Spleen (tissue), 11 donors: ENCODE measurements at regions not wholly inside any gene's neighbourhood (a gene's known extent, or its start where the extent isn't known, plus 50 kb on each side); places are given as distances from the start of the nearest gene placed in this dataset.

Experiments
- DNase-seq: peaks from one replicate; pipeline ENCODE4 v3.0.0-alpha.2; 2020
- H3K27ac ChIP-seq, 8 donors: fragments of 200-600 bp; sonication (generic) in 7 of 8; 1 replicate in 4 of 8; 2 replicates in 4 of 8; pipeline versions ENCODE4 v1.5.0 to v1.8.0; 2016 to 2021; ENCODE audit warnings: inconsistent platforms in 4 of 8, mild to moderate bottlenecking in 4 of 8, moderate library complexity in 1 of 8
- H3K27me3 ChIP-seq, 7 donors: fragments of 200-600 bp; sonication (generic) in 6 of 7; replicated peaks in 1 of 7; 1 replicate in 4 of 7; 2 replicates in 3 of 7; pipeline versions ENCODE4 v1.5.0 to v1.8.0; 2016 to 2021; ENCODE audit warnings: inconsistent platforms in 3 of 7, mild to moderate bottlenecking in 1 of 7
- H3K36me3 ChIP-seq, 6 donors: fragments of 200-600 bp; sonication (generic) in 5 of 6; 1 replicate in 4 of 6; 2 replicates in 2 of 6; pipeline versions ENCODE4 v1.5.0 to v1.8.0; 2016 to 2021; ENCODE audit warnings: inconsistent platforms in 2 of 6
- H3K4me1 ChIP-seq, 6 donors: fragments of 200-600 bp; sonication (generic) in 5 of 6; 1 replicate in 3 of 6; 2 replicates in 3 of 6; pipeline versions ENCODE4 v1.5.0 to v1.8.0; 2016 to 2021; ENCODE audit warnings: inconsistent platforms in 3 of 6
- H3K4me3 ChIP-seq, 8 donors: fragments of 200-600 bp; sonication (generic) in 7 of 8; 1 replicate in 4 of 8; 2 replicates in 4 of 8; pipeline versions ENCODE4 v1.5.0 to v1.8.0; 2016 to 2021; ENCODE audit warnings: inconsistent platforms in 4 of 8, mild to moderate bottlenecking in 4 of 8, moderate library complexity in 2 of 8
- H3K9me3 ChIP-seq, 8 donors: fragments of 200-600 bp; sonication (generic) in 7 of 8; 1 replicate in 4 of 8; 2 replicates in 4 of 8; pipeline versions ENCODE4 v1.5.0 to v1.8.0; 2016 to 2021; ENCODE audit warnings: inconsistent platforms in 4 of 8
- POLR2A ChIP-seq, 3 donors: fragments of 450-650 bp; IDR thresholded peaks; one replicate each; pipeline ENCODE4 v1.5.1; 2017; ENCODE audit warnings: antibody characterized with exemption in 3 of 3, mild to moderate bottlenecking in 1 of 3
- POLR2AphosphoS5 ChIP-seq, 3 donors: sonication (generic); formaldehyde crosslinking; IDR thresholded peaks; one replicate each; pipeline ENCODE4 v1.5.1; 2017; ENCODE audit warnings: antibody characterized with exemption in 3 of 3
- WGBS, 5 donors: extraction: QIAGEN DNeasy Blood & Tissue Kit in 3 of 5; methylation state at CpG; one replicate each; pipeline versions ENCODE4 v1.1.5 to v1.1.7; 2013 to 2018; 5-methylcytosine and 5-hydroxymethylcytosine counted together
- intact Hi-C: fragments of 100-400 bp; cut with DNase I; formaldehyde crosslinking; loops from one replicate; pipeline ENCODE4 v1.15.0; 2023; ENCODE audit warnings: low total_unique reads
- TF ChIP-seq, protein P1 (sequence below), 11 experiments: fragments of 200-600 bp in 7 of 11; fragments of 450-650 bp in 4 of 11; sonication (generic) in 4 of 11; IDR thresholded peaks in 8 of 11; conservative IDR thresholded peaks in 3 of 11; 1 replicate in 7 of 11; 2 replicates in 4 of 11; pipeline versions ENCODE4 v1.4.0 to v1.8.0; 2016 to 2021; ENCODE audit warnings: antibody characterized with exemption in 11 of 11, inconsistent platforms in 4 of 11, mild to moderate bottlenecking in 1 of 11
- donor health status: healthy with polysubstance abuse.
- donor health status: DM: no; HTN: no; CAD: no; lungs with moderate emphysema.
- donor health status: DM: no; HTN: no; CAD: no.
- donor health status: Bipolar disorder and iron deficiency.
- donor health status: healthy.
- donor health status: DM: no; HTN: no; CAD: no.
- donor health status: DM: yes; HTN: yes; CAD: no.

GRCh38 chr22:22408731-22409696 is 99.5 kb downstream of the ZNF280B start:
- Histone ChIP-seq H3K9me3 (peaks cover 0 to 3% (median 0%) of the 10 kb centered on the region in 8 donors), H3K27me3 (peaks cover 0 to 14% (median 0%) of the 10 kb centered on the region in 7 donors), H3K36me3 (no peaks in the 10 kb centered on the region), H3K4me1 (peaks cover 0 to 33% (median 18%) of the 10 kb centered on the region in 6 donors), H3K27ac (no peak overlapping the region), H3K4me3 (peak overlapping the region in 1 of 8 donors; percentile 4)
- intact Hi-C loops: no loop called here
- TF ChIP-seq POLR2AphosphoS5 (IDR thresholded peaks at IDR 0.05): peak in 2 of 3 donors; percentile 16 to 48
- TF ChIP-seq, protein P1, sequence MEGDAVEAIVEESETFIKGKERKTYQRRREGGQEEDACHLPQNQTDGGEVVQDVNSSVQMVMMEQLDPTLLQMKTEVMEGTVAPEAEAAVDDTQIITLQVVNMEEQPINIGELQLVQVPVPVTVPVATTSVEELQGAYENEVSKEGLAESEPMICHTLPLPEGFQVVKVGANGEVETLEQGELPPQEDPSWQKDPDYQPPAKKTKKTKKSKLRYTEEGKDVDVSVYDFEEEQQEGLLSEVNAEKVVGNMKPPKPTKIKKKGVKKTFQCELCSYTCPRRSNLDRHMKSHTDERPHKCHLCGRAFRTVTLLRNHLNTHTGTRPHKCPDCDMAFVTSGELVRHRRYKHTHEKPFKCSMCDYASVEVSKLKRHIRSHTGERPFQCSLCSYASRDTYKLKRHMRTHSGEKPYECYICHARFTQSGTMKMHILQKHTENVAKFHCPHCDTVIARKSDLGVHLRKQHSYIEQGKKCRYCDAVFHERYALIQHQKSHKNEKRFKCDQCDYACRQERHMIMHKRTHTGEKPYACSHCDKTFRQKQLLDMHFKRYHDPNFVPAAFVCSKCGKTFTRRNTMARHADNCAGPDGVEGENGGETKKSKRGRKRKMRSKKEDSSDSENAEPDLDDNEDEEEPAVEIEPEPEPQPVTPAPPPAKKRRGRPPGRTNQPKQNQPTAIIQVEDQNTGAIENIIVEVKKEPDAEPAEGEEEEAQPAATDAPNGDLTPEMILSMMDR (IDR thresholded peaks at IDR 0.05 in 8 of 11, conservative IDR thresholded peaks at IDR 0.05 in 3 of 11): peak in 8 of 11 experiments; percentile 11 to 49 (median 35)
- TF ChIP-seq POLR2A (IDR thresholded peaks at IDR 0.05): no peak
- WGBS, 5 donors: 54 to 71% (median 61%) methylated on average over 9 to 14 of the region's 14 CpGs
- no peak for DNase-seq

GRCh38 chr22:22410121-22410520 is 98.4 kb downstream of the ZNF280B start:
- peak; percentile 92 for DNase-seq
- Histone ChIP-seq H3K4me3 (peak overlapping the region in 1 of 8 donors; percentile 4), H3K36me3 (no peaks in the 10 kb centered on the region), H3K4me1 (peaks cover 0 to 23% (median 13%) of the 10 kb centered on the region in 6 donors), H3K27me3 (peaks cover 0 to 21% (median 0%) of the 10 kb centered on the region in 7 donors), H3K9me3 (peaks cover 0 to 3% (median 0%) of the 10 kb centered on the region in 8 donors), H3K27ac (peak overlapping the region in 2 of 8 donors; percentile 8 to 44)
- WGBS, 5 donors: 3 to 17% (median 7%) methylated on average over 3 to 5 of the region's 5 CpGs
- intact Hi-C loops: no loop called here
- TF ChIP-seq POLR2A (IDR thresholded peaks at IDR 0.05): no peak
- TF ChIP-seq POLR2AphosphoS5 (IDR thresholded peaks at IDR 0.05): peak; percentile 59 to 86 (median 81)
- TF ChIP-seq, protein P1 (IDR thresholded peaks at IDR 0.05 in 8 of 11, conservative IDR thresholded peaks at IDR 0.05 in 3 of 11): no peak

DNA sequence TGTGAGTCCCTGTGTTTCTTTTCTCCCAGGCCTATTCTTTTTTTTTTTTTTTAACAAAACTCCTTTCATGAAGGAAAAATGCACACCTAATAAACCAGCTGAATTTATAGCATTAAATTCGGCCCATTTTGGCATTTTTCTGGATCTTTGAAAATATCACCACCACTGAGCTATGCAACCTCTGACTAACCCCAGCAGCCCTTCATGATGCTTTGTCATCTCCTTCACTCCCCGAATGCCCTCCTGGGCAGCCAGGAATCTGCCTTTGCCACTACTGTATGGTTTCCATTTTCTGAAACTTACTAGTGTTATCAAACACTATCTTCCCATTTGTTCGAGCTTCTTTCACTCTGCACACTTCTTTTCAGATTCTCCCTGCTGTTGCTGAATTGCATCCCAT is 97.9 kb downstream of the ZNF280B start:
- Histone ChIP-seq H3K4me3 (no peak overlapping the region), H3K36me3 (no peaks in the 10 kb centered on the region), H3K9me3 (peaks cover 0 to 3% (median 0%) of the 10 kb centered on the region in 8 donors), H3K4me1 (peaks cover 0 to 21% (median 13%) of the 10 kb centered on the region in 6 donors), H3K27ac (no peak overlapping the region), H3K27me3 (peaks cover 0 to 26% (median 0%) of the 10 kb centered on the region in 7 donors)
- intact Hi-C loops: no loop called here
- no peak for DNase-seq
- TF ChIP-seq POLR2AphosphoS5 (IDR thresholded peaks at IDR 0.05): no peak
- TF ChIP-seq POLR2A (IDR thresholded peaks at IDR 0.05): no peak
- TF ChIP-seq, protein P1 (IDR thresholded peaks at IDR 0.05 in 8 of 11, conservative IDR thresholded peaks at IDR 0.05 in 3 of 11): peak in 1 of 11 experiments; percentile 14
- 67 to 72% (median 68%) methylated on average over 3 of the region's 3 CpGs for WGBS, 5 donors

- Histone ChIP-seq H3K4me3 (no peak overlapping the region), H3K27me3 (peaks cover 0 to 38% (median 0%) of the 10 kb centered on the region in 7 donors), H3K36me3 (no peaks in the 10 kb centered on the region), H3K9me3 (peaks cover 0 to 3% (median 0%) of the 10 kb centered on the region in 8 donors), H3K27ac (no peak overlapping the region), H3K4me1 (peaks cover 0 to 16% (median 11%) of the 10 kb centered on the region in 6 donors)
- WGBS, 5 donors: 63 to 69% (median 69%) methylated on average over 1 of the region's 1 CpG
- TF ChIP-seq POLR2A (IDR thresholded peaks at IDR 0.05): no peak
- TF ChIP-seq, protein P1 (IDR thresholded peaks at IDR 0.05 in 8 of 11, conservative IDR thresholded peaks at IDR 0.05 in 3 of 11): no peak
- no peak for TF ChIP-seq POLR2AphosphoS5 (IDR thresholded peaks at IDR 0.05)
- DNase-seq: no peak
- intact Hi-C loops: no loop called here
Observed at GRCh38 chr22:22414266-22414665, 94.3 kb downstream of the ZNF280B start.
